ENCODE measurements at regions not wholly inside any gene's neighbourhood (a gene's known extent, or its start where the extent isn't known, plus 50 kb on each side); places are given as distances from the start of the nearest gene placed in this dataset.

GRCh38 chr20:24789877-24790276 is 159.2 kb upstream of the CST7 start:
- H3K9ac ChIP-seq (ENCODE audit: insufficient read depth, low read length, poor library complexity, severe bottlenecking), result no peak overlapping the region
- H3K4me3 ChIP-seq (replicated peaks in 1 of 3; ENCODE audit: low read depth in 2 of 3, low read length in 3 of 3), result no peak overlapping the region
- TF ChIP-seq, protein P1, sequence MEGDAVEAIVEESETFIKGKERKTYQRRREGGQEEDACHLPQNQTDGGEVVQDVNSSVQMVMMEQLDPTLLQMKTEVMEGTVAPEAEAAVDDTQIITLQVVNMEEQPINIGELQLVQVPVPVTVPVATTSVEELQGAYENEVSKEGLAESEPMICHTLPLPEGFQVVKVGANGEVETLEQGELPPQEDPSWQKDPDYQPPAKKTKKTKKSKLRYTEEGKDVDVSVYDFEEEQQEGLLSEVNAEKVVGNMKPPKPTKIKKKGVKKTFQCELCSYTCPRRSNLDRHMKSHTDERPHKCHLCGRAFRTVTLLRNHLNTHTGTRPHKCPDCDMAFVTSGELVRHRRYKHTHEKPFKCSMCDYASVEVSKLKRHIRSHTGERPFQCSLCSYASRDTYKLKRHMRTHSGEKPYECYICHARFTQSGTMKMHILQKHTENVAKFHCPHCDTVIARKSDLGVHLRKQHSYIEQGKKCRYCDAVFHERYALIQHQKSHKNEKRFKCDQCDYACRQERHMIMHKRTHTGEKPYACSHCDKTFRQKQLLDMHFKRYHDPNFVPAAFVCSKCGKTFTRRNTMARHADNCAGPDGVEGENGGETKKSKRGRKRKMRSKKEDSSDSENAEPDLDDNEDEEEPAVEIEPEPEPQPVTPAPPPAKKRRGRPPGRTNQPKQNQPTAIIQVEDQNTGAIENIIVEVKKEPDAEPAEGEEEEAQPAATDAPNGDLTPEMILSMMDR (IDR thresholded peaks at IDR 0.05), result no peak
- H3K79me2 ChIP-seq (ENCODE audit: insufficient read depth, low read length), result no peaks in the 10 kb centered on the region
- intact Hi-C loops (cut with micrococcal nuclease), result no loop called here
- no peak overlapping the region for H2AFZ ChIP-seq (ENCODE audit: insufficient read depth, low read depth, low read length, poor library complexity, severe bottlenecking)
- Mint-ChIP-seq H3K4me3 (no peak overlapping the region), H3K4me1 (peaks cover 29% of the 10 kb centered on the region), H3K36me3 (no peaks in the 10 kb centered on the region), H3K9me3 (peaks cover 0 to 2% (median 0%) of the 10 kb centered on the region in 7 donors), H3K27ac (no peak overlapping the region), H3K27me3 (ENCODE audit: low read depth in 3 of 3) (peaks cover 0 to 4% (median 0%) of the 10 kb centered on the region in 3 donors)
- no peaks in the 10 kb centered on the region for H4K20me1 ChIP-seq (ENCODE audit: insufficient read depth, low read length)
- no peak overlapping the region for H3K27ac ChIP-seq (ENCODE audit: low read depth in 1 of 2, low read length in 2 of 2)
- H3K4me2 ChIP-seq (replicated peaks; ENCODE audit: extremely low read depth, low read length, poor library complexity, severe bottlenecking), result no peak overlapping the region
- no peaks in the 10 kb centered on the region for H3K27me3 ChIP-seq (ENCODE audit: control insufficient read depth in 2 of 2, insufficient read depth in 2 of 2, low read length in 2 of 2)
- DNase-seq, result no peak
- 64% methylated on average over 4 of the region's 4 CpGs for WGBS (ENCODE audit: insufficient coverage)
- no peaks in the 10 kb centered on the region for H3K36me3 ChIP-seq (replicated peaks in 1 of 2; ENCODE audit: control insufficient read depth in 1 of 2, insufficient read depth in 2 of 2, low read length in 2 of 2)
- peaks cover 0 to 3% of the 10 kb centered on the region in 2 donors for H3K4me1 ChIP-seq (ENCODE audit: control insufficient read depth in 1 of 2, insufficient read depth in 2 of 2, low read length in 2 of 2)
- no peaks in the 10 kb centered on the region for H3K9me3 ChIP-seq (replicated peaks in 1 of 2; ENCODE audit: control insufficient read depth in 1 of 2, insufficient read depth in 1 of 2, low read length in 2 of 2)

DNA sequence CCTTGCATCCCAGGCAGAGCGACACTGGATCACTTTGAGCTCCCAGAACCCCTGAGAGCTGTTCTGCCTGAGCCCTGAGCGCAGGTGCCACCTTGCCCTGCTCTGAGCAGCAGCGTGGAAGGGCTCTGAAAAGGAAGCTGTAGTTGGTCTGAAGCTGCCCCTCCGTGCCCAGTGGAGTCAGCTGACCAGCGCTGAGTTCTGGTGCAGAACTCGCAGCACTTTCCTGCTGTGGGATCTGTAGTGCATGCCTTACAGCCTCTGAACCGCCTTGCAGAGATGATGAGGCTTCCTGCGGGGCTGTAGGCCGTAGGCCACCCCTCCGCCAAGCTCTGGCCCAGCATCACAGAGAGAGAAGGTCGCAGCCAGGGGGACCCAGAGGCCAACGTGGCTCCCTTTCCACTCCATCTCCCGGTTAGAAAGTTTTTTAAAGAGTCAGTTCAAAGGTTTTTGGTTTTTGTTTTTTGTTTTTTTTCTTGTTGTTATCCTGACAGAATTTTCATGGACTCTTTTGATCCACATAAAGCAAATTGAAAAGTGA is 158.3 kb upstream of the CST7 start:
- H3K27me3 ChIP-seq (ENCODE audit: control insufficient read depth in 2 of 2, insufficient read depth in 2 of 2, low read length in 2 of 2), result no peaks in the 10 kb centered on the region
- intact Hi-C loops (cut with micrococcal nuclease), result no loop called here
- no peak overlapping the region for H3K4me3 ChIP-seq (replicated peaks in 1 of 3; ENCODE audit: low read depth in 2 of 3, low read length in 3 of 3)
- no peaks in the 10 kb centered on the region for H3K9me3 Mint-ChIP-seq
- no peaks in the 10 kb centered on the region for H3K36me3 ChIP-seq (replicated peaks in 1 of 2; ENCODE audit: control insufficient read depth in 1 of 2, insufficient read depth in 2 of 2, low read length in 2 of 2)
- H3K36me3 Mint-ChIP-seq, result no peaks in the 10 kb centered on the region
- peaks cover 28% of the 10 kb centered on the region for H3K4me1 Mint-ChIP-seq
- H3K4me1 ChIP-seq (ENCODE audit: control insufficient read depth in 1 of 2, insufficient read depth in 2 of 2, low read length in 2 of 2), result peaks cover 0 to 3% of the 10 kb centered on the region in 2 donors
- no peak overlapping the region for H3K27ac Mint-ChIP-seq
- DNase-seq, result no peak
- H3K4me3 Mint-ChIP-seq, result no peak overlapping the region
- H3K9me3 ChIP-seq (replicated peaks in 1 of 2; ENCODE audit: control insufficient read depth in 1 of 2, insufficient read depth in 1 of 2, low read length in 2 of 2), result no peaks in the 10 kb centered on the region
- H4K20me1 ChIP-seq (ENCODE audit: insufficient read depth, low read length), result no peaks in the 10 kb centered on the region
- TF ChIP-seq, protein P1 (IDR thresholded peaks at IDR 0.05), result no peak
- no peaks in the 10 kb centered on the region for H3K79me2 ChIP-seq (ENCODE audit: insufficient read depth, low read length)
- no peak overlapping the region for H3K27ac ChIP-seq (ENCODE audit: low read depth in 1 of 2, low read length in 2 of 2)
- H2AFZ ChIP-seq (ENCODE audit: insufficient read depth, low read depth, low read length, poor library complexity, severe bottlenecking), result no peak overlapping the region
- WGBS (ENCODE audit: insufficient coverage), result 89% methylated on average over 11 of the region's 13 CpGs
- peaks cover 0 to 7% (median 0%) of the 10 kb centered on the region in 3 donors for H3K27me3 Mint-ChIP-seq (ENCODE audit: low read depth in 3 of 3)
- no peak overlapping the region for H3K4me2 ChIP-seq (replicated peaks; ENCODE audit: extremely low read depth, low read length, poor library complexity, severe bottlenecking)
- H3K9ac ChIP-seq (ENCODE audit: insufficient read depth, low read length, poor library complexity, severe bottlenecking), result no peak overlapping the region

Data from CD14-positive monocyte (primary cell).